ENCODE measurements at regions not wholly inside any gene's neighbourhood (a gene's known extent, or its start where the extent isn't known, plus 50 kb on each side); places are given as distances from the start of the nearest gene placed in this dataset.

DNA sequence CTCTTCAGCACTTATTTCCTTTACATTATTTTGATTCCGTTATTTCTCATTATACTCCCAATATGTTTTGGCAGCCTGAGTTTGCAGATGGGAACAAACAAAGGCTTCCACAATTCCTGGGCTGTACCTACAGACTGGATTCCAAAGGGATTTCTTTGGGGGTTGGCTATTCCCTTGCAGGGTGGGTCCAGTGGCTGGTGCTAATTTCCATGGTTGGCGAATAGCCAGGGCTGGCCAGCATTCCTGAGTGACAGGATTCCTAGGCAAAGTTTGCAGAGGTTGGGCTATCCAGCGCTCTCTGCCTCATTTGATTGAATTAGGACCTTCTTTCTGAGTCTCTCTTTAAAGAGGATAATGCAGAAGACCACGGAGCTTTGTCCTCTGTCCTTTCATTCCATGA is 207.4 kb downstream of the MAF start:
- no peak overlapping the region for H2AFZ ChIP-seq (ENCODE audit: low read length)
- H3K36me3 ChIP-seq (replicated peaks in 1 of 2; ENCODE audit: control insufficient read depth in 1 of 2, insufficient read depth in 2 of 2, low read length in 2 of 2) = no peaks in the 10 kb centered on the region
- no peak overlapping the region for H3K27ac ChIP-seq (ENCODE audit: extremely low read length, insufficient read depth, low read length)
- no peaks in the 10 kb centered on the region for H3K79me2 ChIP-seq (ENCODE audit: insufficient read depth, low read length)
- 26% methylated on average over 4 of the region's 4 CpGs for WGBS (ENCODE audit: low lambda C conversion rate)
- no peak for ATAC-seq
- no peaks in the 10 kb centered on the region for H3K4me1 ChIP-seq (ENCODE audit: insufficient read depth, low read length)
- H4K20me1 ChIP-seq (ENCODE audit: insufficient read depth, low read length) = no peaks in the 10 kb centered on the region
- H3K27me3 ChIP-seq (ENCODE audit: control insufficient read depth in 1 of 2, insufficient read depth in 2 of 2, low read length in 2 of 2) = 0 out of 5 replicates have a peak, but pooled peaks cover 0 to 4% of the 10 kb centered on the region in 2 experiments
- intact Hi-C loops (cut with micrococcal nuclease; ENCODE audit: unreplicated experiment) (no loop called here), in situ Hi-C loops (cut with HindIII; ENCODE audit: extremely low pct_ligation_motif_present, low pct_unique_long_range_greater_than_20kb) (no loop called here)
- H3K4me2 ChIP-seq (ENCODE audit: low read depth, low read length) = no peak overlapping the region
- FAIRE-seq = no peak
- TF ChIP-seq ZNF44 (CRISPR knock-in tag; IDR thresholded peaks at IDR 0.05) (no peak), ZNF546 (CRISPR knock-in tag; conservative IDR thresholded peaks at IDR 0.05) (no peak), ZZZ3 (CRISPR knock-in tag; IDR thresholded peaks at IDR 0.05; ENCODE audit: borderline replicate concordance) (no peak), HNRNPLL (IDR thresholded peaks at IDR 0.05; ENCODE audit: low read depth, low read length, poor library complexity, severe bottlenecking) (no peak), TGIF2 (CRISPR knock-in tag; IDR thresholded peaks at IDR 0.05) (no peak), CC2D1A (CRISPR knock-in tag; IDR thresholded peaks at IDR 0.05) (no peak), ZNF274 (CRISPR knock-in tag; IDR thresholded peaks at IDR 0.05) (no peak), ATRX (CRISPR knock-in tag; IDR thresholded peaks at IDR 0.05; ENCODE audit: borderline replicate concordance) (no peak), ATF7 (IDR thresholded peaks at IDR 0.05) (no peak), ATF7 (CRISPR knock-in tag; IDR thresholded peaks at IDR 0.05) (no peak), YEATS4 (CRISPR knock-in tag; IDR thresholded peaks at IDR 0.05; ENCODE audit: borderline replicate concordance) (no peak), ZFP62 (CRISPR knock-in tag; IDR thresholded peaks at IDR 0.05) (no peak), HMGA1 (CRISPR knock-in tag; conservative IDR thresholded peaks at IDR 0.05) (no peak), KLF13 (CRISPR knock-in tag; IDR thresholded peaks at IDR 0.05) (no peak), JARID2 (CRISPR knock-in tag; IDR thresholded peaks at IDR 0.05; ENCODE audit: insufficient replicate concordance) (no peak), PAWR (CRISPR knock-in tag; IDR thresholded peaks at IDR 0.05; ENCODE audit: borderline replicate concordance) (no peak)
- TF ChIP-seq, protein P1, sequence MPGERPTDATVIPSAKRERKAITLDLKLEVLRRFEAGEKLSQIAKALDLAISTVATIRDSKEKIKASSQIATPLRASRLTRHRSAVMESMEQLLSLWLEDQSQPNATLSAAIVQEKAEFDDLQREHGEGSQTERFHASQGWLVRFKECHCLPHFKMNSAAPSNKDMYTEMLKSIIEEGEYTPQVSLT (CRISPR knock-in tag; IDR thresholded peaks at IDR 0.05; ENCODE audit: borderline replicate concordance, low read depth) = no peak
- TF ChIP-seq, protein P2, sequence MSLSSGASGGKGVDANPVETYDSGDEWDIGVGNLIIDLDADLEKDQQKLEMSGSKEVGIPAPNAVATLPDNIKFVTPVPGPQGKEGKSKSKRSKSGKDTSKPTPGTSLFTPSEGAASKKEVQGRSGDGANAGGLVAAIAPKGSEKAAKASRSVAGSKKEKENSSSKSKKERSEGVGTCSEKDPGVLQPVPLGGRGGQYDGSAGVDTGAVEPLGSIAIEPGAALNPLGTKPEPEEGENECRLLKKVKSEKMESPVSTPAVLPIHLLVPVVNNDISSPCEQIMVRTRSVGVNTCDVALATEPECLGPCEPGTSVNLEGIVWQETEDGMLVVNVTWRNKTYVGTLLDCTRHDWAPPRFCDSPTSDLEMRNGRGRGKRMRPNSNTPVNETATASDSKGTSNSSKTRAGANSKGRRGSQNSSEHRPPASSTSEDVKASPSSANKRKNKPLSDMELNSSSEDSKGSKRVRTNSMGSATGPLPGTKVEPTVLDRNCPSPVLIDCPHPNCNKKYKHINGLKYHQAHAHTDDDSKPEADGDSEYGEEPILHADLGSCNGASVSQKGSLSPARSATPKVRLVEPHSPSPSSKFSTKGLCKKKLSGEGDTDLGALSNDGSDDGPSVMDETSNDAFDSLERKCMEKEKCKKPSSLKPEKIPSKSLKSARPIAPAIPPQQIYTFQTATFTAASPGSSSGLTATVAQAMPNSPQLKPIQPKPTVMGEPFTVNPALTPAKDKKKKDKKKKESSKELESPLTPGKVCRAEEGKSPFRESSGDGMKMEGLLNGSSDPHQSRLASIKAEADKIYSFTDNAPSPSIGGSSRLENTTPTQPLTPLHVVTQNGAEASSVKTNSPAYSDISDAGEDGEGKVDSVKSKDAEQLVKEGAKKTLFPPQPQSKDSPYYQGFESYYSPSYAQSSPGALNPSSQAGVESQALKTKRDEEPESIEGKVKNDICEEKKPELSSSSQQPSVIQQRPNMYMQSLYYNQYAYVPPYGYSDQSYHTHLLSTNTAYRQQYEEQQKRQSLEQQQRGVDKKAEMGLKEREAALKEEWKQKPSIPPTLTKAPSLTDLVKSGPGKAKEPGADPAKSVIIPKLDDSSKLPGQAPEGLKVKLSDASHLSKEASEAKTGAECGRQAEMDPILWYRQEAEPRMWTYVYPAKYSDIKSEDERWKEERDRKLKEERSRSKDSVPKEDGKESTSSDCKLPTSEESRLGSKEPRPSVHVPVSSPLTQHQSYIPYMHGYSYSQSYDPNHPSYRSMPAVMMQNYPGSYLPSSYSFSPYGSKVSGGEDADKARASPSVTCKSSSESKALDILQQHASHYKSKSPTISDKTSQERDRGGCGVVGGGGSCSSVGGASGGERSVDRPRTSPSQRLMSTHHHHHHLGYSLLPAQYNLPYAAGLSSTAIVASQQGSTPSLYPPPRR (CRISPR knock-in tag; IDR thresholded peaks at IDR 0.05; ENCODE audit: borderline replicate concordance) = no peak
- TF ChIP-seq, protein P3, sequence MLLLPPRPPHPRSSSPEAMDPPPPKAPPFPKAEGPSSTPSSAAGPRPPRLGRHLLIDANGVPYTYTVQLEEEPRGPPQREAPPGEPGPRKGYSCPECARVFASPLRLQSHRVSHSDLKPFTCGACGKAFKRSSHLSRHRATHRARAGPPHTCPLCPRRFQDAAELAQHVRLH (CRISPR knock-in tag; IDR thresholded peaks at IDR 0.05; ENCODE audit: borderline replicate concordance, low read depth) = no peak
- TF ChIP-seq, protein P4, sequence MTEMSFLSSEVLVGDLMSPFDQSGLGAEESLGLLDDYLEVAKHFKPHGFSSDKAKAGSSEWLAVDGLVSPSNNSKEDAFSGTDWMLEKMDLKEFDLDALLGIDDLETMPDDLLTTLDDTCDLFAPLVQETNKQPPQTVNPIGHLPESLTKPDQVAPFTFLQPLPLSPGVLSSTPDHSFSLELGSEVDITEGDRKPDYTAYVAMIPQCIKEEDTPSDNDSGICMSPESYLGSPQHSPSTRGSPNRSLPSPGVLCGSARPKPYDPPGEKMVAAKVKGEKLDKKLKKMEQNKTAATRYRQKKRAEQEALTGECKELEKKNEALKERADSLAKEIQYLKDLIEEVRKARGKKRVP (CRISPR knock-in tag; IDR thresholded peaks at IDR 0.05) = no peak
- no peaks in the 10 kb centered on the region for H3K9me3 ChIP-seq (ENCODE audit: low read length)
- no peak overlapping the region for H3K4me3 ChIP-seq (replicated peaks in 1 of 3; ENCODE audit: insufficient read depth in 1 of 3, low read depth in 2 of 3, low read length in 3 of 3)
- POLR2A ChIA-PET = no interaction called here
- no peak overlapping the region for H3K9ac ChIP-seq (ENCODE audit: insufficient read depth, low read depth, low read length)
- no TSS peak for BruUV-seq (replicated peaks)
- CTCF ChIA-PET (ENCODE audit: low intra/inter-chr PET ratio, low total read pairs) = no interaction called here
- no peak for DNase-seq (ENCODE audit: low spot score)
